Stimulated activated CD4-positive, alpha-beta T cell treated with anti-CD3 and anti-CD28 coated beads, Interleukin-2, amount 100 ng/mL, for 4 hours (primary cell): ENCODE measurements at regions not wholly inside any gene's neighbourhood (a gene's known extent, or its start where the extent isn't known, plus 50 kb on each side); places are given as distances from the start of the nearest gene placed in this dataset.

Source experiments
- DNase-seq: peaks from one replicate; pipeline ENCODE4 v3.0.0-alpha.2; 2020; ENCODE audit warnings: low read depth

- no peak for DNase-seq
Measured at GRCh38 chr15:46855388-46855787, 861.9 kb upstream of the SEMA6D start.

GRCh38 chr15:46856839-46857502 is 860.3 kb upstream of the SEMA6D start:
- no peak for DNase-seq

GRCh38 chr15:46858150-46858549 is 859.2 kb upstream of the SEMA6D start:
- DNase-seq = no peak

- DNase-seq = no peak
Measured at GRCh38 chr15:46861796-46862195, 855.5 kb upstream of the SEMA6D start.

- no peak for DNase-seq
Measured at GRCh38 chr15:46865155-46865554, 852.1 kb upstream of the SEMA6D start.

- DNase-seq = no peak
Measured at GRCh38 chr15:46872286-46872980, 844.9 kb upstream of the SEMA6D start.

GRCh38 chr15:46872981-46873330 is 844.3 kb upstream of the SEMA6D start:
- no peak for DNase-seq

GRCh38 chr15:46879032-46879770 is 838.1 kb upstream of the SEMA6D start:
- DNase-seq = no peak

GRCh38 chr15:46880791-46881190 is 836.5 kb upstream of the SEMA6D start:
- no peak for DNase-seq

- DNase-seq = no peak
Measured at GRCh38 chr15:46892621-46893160, 824.6 kb upstream of the SEMA6D start.

- DNase-seq = no peak
Measured at GRCh38 chr15:46894644-46895043, 822.7 kb upstream of the SEMA6D start.

GRCh38 chr15:46897266-46897665 is 820.0 kb upstream of the SEMA6D start:
- DNase-seq = no peak

GRCh38 chr15:46901001-46901400 is 816.3 kb upstream of the SEMA6D start:
- no peak for DNase-seq

GRCh38 chr15:46917721-46918252 is 799.5 kb upstream of the SEMA6D start:
- no peak for DNase-seq

- no peak for DNase-seq
Measured at GRCh38 chr15:46918462-46919140, 798.7 kb upstream of the SEMA6D start.

- DNase-seq = no peak
Measured at GRCh38 chr15:46921891-46922290, 795.4 kb upstream of the SEMA6D start.

- no peak for DNase-seq
Measured at GRCh38 chr15:46930426-46930825, 786.9 kb upstream of the SEMA6D start.

- no peak for DNase-seq
Measured at GRCh38 chr15:46933332-46933731, 784.0 kb upstream of the SEMA6D start.

GRCh38 chr15:46934851-46935250 is 782.5 kb upstream of the SEMA6D start:
- no peak for DNase-seq

- DNase-seq = no peak
Measured at GRCh38 chr15:46938169-46938568, 779.1 kb upstream of the SEMA6D start.

GRCh38 chr15:46941241-46941640 is 776.1 kb upstream of the SEMA6D start:
- no peak for DNase-seq

GRCh38 chr15:46946953-46947352 is 770.4 kb upstream of the SEMA6D start:
- no peak for DNase-seq
